NCI-H510A treated with DMSO at 0.1 percent for 48 hours (cell line): ENCODE measurements at regions not wholly inside any gene's neighbourhood (a gene's known extent, or its start where the extent isn't known, plus 50 kb on each side); places are given as distances from the start of the nearest gene placed in this dataset.

ENCODE experiments used
- DNase-seq: peaks from one replicate; lab custom pipeline; 2025; lab: John Stamatoyannopoulos, UW

DNA sequence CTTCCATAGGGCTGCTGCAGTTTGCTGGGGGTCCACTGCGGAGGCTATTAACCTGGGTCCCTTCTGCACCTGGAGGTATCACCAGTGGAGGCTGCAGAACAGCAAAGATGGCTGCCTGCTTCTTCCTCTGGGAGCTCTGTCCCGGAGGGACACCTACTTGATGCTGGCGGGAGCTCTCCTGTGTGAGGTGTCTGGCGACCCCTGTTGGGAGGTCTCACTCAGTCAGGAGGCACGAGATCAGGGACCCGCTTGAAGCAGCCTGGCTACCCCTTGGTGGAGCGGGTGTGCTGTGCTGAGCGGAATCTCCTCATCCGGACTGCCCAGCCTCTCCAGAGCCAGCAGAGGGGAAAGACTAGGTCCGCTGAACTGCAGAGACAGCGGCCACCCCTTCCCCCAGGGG, 56.0 kb upstream of the CTXND1 start:
- no peak for DNase-seq

DNA sequence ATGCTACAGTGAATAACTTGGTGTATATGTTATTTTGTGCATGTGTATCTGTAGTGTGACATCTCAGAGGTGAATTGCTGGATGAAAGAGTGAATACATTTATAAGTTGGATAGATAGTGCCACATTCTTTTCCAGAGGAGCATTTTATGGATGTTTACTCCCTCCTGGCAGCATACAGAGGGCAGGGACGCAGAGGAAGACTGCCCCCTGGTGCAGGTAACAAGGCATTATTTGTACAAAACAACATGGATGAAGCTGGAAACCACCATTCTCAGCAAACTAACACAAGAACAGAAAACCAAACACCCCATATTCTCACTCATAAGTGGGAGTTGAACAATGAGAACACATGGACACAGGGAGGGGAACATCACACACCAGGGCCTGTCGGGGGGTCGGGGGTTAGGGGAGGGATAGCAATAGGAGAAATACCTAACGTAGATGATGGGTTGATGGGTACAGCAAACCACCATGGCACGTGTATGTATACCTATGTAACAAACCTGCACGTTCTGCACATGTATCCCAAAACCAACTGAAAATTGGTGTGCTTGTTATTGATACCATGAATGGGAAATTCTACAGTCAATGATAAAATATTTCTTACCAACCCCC, 57.9 kb upstream of the CTXND1 start:
- DNase-seq, result peak; percentile 1

DNA sequence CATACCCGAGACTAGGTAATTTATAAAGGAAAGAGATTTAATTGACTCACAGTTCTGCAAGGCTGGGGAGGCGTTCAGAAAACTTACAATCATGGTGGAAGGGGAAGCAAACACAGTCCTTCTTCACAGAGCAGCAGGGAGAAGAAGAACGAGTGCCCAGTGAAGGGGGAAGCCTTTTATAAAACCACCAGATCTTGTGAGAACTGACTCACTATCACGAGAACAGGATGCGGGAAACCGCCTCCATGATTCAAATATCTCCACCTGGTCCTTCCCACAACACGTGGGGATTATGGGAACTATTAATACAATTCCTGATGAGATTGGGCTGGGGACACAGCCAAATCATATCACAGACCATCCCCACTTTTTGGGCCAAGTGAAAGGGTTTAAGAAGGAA, 58.8 kb upstream of the CTXND1 start:
- no peak for DNase-seq

DNA sequence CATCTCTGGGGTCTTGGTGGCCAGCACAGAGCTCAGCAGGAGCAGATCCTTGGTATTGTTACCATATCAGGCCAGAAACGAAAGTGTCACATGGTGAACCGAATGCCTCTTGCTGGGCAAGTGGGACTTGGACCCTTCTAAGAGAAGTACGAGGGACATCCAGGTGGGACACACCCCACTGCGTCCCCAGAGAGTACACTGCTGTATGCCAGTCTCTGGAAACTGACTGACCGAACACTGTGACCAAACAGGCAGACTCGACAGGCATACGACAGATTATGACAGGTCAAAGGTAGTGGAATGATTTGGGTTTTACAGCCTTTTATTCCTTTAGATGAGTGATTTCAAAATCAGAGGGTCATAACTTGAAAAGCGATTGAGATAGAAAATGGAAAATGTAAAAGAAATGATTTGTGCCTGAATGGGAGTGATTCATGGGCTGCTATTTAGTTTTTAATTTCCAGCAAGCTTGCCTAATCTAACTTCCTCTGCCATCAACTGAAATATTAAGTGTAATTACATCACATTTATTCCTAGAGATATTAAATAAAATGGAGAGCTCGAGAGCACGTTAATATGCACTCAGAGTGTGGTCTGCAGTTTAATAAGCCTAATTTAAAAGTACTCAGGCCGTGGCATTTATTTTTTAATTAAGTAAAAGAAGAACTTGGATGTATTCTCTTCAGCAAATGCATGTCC, 63.4 kb upstream of the CTXND1 start:
- DNase-seq, result no peak

DNA sequence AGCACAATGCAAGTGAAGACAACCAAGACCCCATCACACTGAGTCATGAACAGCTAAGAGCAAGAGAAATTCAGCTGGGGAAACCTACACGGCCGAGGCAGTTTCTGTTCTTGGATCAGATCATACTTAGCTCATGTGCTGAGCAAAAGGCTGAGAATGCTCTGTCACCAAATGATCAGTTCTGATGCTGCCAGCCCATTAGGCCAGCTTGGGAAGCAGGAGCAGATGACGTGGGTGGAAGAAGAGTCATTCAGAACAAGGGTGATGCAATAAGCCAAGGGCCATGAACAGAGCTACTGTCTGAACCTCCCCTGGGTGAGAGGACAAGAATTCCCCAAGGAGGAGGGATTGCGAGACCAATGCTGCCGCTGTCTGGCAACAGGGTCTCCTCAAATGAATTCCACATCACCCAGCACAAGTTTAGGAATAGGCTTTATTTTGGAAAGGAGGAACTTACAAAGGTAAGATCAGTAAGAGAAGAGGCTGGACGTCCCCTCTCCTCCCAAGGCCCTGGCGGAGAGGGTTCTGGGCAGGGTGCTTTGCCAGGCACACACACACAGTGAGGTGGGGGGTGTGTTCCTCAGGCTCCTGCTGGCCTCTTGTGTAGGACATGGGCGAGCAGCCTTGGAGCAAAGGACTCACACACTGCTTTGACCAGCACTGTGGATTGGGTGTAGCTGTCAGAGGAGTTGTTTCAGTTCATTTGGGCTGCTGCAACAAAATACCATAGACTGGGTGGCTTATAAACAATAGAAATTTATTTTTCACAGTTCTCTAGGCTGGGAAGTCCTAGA, 65.6 kb upstream of the CTXND1 start:
- no peak for DNase-seq

DNA sequence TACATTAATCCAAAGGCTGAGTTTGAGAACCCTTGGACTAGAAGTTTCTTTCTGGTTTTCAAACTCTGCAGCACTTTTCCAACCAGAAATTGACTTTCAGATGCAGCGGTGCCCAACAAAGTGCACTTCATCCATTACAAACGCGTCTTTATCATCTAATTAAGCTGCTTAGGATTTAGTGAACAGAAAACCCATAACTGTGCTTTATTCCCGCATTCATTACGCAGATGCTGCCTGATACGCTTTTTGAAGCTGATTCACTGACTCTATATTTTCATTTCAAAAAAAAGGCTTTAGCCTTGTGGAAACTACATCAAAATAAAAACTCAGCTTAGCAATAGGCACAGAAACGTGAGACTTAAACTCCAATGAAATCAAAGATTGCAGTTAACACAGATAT, 69.8 kb upstream of the CTXND1 start:
- no peak for DNase-seq

DNA sequence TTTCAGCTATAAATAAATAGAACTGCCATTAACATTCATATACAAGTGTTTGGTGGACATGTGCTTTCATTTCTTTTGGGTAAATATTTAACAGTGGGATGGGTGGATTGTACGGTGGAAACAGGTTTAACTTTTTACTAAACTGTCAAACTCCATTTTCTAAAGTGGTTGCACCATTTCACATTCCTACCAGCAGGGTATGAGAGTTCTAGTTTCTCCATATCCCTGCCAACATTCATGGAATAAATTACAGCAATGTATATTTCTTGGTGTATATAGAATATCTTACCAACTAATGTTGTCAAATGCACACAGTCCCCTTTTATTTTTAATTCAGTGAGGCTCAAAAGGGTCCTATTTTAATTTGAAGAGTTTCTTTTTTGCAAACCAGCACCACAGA, 71.3 kb upstream of the CTXND1 start:
- DNase-seq, result no peak

DNA sequence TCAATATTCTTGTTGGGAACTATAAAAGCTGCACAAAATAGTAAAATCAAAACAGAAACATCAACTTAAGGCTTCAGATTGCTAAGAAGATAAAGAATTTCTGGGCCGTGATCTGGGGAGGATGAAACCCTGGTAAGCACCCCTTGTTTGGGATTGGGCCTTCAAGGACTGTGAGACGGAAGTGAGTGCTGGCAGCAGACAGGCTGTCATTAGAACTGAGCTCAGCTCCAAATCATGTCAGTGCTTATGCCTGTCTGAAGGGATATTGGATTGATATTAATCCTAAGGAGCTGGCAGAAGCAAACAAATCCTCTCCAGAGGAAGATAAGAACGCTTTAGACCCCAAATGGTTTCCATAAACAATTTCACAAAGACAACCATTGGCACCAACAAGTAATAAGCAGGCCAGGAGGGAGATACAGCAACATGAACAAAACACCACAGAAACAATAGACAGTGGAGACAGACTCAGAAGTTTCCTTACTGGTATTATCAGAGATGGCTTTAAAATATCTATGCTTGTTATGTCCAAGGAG, 72.6 kb upstream of the CTXND1 start:
- DNase-seq, result no peak

DNA sequence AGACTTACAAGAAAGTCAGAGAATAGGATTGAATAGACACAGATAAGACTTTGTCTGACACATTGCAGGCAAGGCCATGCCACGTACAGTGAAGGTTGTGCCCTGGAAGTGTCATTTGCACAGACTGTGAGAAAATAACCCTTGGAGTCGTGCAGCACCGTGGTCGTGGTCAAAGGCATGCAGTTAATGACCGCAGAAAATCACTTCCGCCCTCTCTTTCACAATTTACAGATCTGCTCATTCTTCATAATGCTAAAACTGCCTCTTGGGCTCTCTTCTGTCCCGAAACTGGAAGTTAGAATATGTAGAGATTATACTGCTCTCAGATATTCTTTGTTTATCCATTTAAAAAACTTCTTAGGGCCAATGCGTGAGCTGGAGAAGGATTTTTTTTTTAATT, 73.2 kb upstream of the CTXND1 start:
- DNase-seq, result no peak

DNA sequence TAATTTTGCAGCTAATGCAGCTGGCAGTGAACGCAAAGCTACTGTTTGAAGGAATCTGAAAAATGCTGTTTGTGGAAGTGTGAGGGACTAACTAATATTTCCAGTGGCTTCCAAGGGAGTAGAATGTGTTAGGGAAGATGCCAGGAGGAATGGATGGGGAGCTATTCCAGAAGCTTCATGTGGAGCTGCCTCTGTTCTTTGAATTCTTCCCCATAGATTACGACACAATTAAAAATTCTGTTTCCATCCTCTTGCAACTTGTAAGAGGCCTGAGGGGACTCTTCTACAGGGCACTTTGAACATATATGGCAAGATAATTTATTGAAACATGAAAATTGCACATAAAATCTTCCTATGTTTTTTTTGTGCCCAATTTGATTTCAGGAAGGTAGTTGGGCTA, 74.3 kb upstream of the CTXND1 start:
- no peak for DNase-seq

DNA sequence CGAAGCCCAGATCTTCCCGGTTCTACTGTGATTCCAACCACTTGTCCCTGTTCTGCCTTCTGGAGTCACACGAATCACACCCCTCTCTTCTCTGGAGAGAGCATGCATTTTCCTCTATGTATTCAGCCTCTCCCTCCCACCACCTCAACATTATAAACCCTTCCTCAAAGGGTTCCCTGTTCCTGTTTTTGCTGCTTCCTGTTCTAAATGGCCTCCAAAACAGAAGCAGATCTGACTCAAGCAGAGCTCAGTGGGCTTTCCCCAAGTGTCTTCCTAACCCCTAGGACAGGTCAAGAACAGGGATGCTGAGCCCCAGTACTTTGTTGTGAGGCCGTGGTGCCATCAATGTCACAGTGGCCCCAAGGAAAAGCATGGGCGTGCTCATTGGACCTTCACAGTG, 75.7 kb upstream of the ARNT2 start:
- DNase-seq, result no peak

DNA sequence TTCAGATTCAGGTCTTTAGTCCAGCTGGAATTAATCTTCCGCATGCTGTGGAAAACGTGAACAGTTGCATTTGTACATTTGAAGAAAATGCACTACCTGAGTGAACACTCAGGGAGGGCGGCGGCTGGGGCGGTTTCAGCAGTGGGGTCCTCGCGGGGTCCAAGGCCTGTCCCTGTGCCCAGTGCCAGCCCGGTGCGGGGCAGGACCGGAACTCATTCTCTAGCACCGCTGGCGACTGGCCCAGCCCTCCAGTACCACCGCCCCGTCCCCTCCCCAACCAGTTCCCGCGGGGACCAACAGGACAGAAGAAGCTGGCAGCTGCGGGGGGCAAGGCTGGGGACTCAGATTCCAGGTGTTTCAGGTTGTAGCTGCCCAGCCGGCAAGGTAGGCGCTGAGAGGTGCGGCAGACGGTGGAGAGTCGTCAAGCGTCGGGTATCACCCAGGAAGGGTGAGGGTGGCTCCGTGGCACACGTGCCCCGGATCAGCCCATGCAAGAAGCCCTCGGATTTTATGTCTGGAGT, 72.2 kb upstream of the ARNT2 start:
- DNase-seq, result no peak

DNA sequence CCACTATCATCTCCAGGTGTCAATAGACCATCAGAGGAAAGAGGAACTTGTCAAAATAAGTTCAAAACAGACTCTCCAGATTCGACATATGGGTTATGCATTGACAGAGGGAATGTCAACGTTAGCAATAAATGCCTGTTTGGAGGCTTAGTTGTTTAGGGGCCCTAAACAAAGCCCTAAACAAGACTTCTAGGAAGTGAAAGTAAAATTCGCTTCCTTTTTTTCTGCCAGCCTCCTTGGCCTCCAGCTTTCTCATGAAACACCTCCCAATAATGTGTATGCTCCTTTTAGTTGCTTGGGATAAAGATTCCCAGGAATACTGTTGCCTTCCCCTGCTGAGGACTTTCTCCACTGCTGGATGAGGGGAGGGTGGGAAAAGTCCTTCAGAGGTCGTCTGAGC, 70.9 kb upstream of the ARNT2 start:
- DNase-seq, result no peak

DNA sequence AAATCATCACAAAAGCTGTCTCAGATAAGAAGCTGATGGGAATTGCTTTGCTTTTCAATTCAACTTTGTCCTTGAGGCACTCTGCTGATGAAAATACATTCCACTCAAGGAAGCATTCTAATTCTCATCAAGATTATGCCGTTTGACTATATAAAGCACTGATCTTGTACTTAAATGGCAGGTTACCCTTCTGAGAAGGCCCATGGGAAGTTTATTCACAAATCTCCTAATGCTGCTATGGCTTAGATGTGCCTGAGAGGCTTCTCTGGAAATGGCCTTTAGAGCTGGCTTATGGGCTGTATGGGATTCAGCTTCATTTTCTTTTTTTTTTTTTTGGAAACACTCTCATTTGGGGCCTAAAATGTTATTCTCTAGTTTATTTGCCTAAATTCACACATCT, 69.7 kb upstream of the ARNT2 start:
- DNase-seq, result no peak

DNA sequence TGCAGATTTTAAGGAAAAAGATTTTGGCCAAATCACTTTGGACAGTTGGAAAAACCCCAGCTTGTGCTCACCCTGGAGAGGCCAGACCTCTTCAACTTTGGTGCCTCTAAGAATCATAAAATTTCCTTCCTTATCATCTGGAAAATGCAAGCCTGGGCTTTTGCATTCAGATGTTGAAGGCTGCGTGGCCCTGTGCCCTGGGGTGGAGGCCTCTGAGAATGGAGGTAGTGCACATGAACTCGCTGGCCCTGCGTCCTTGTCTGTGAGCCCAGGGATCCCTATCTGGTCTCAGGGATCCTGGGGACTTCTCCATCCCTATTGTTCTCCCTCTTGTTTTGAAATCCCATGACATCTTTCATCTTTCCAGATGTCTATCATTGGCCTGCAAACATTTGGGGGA, 64.6 kb upstream of the ARNT2 start:
- DNase-seq, result no peak

DNA sequence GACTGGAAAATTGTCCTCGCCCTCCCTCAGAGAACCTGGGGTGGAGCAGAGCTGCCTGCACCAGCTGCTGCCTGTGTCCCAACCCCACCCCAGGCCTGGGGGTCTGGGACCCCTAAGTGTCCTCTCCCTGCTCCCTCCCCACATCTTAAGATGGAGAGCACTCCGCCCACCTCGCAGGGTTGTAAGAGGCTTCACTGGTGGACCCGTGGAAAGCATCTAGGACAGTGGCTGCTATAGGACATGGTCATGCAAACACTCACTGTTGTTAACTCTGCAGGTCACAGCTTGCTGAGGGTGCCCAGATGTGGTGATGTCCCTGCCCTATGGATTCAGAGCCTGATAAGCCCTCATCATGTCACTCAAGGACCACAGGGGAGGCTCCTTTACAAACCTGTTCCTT, 62.0 kb upstream of the ARNT2 start:
- DNase-seq, result no peak

DNA sequence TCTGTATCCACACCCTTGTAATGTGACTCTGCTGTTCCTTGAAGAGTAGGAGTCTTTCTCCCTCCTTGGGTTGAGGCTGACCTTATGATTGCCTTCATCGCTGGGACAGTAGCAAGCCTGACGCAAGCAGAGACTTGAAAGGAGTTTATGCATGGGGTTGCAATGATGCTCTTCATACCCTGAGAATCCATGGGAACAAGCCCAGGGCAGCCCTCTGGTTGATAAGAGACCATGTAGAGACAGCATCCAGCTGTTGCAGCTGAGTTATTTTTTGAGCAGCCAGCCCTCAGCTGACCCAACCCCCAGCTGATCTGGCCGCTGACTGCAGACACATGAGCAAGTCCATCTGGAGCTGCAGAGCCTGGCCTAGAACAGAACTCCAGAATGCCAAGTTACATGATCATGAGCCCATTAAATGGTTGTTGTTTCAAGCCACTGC, 60.6 kb upstream of the ARNT2 start:
- DNase-seq, result no peak

DNA sequence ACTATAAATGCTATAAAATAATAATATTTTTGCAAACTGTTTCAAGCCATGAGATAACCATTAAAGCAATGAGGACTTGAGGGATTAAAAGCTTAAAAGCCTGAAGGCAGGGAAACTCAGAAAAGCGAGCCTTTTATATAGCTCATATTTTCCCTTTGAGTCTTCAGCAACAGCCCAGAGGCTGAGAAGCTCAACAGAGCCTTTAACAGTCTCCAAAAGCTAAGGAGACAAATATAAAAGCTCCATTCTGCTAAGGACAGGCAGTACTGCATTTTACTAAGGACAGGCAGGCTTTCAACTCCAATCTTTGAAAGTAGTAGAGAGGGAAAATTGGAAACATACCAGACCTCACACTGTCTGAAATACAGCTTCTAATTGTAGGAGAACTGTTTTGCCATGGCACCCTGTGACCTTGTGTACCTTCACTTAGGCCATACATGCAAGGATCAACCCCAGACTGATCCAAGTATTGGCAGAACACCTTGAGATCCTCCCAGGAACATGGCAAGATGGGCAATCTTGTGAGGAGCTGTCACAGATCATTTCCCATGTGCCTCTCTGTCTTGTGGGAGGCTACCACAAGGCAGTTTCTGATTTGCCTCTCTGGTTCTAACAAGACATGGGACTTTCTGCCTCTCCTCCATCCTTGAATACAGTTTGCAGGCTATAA, 53.1 kb upstream of the ARNT2 start:
- no peak for DNase-seq
